ENCODE measurements at regions not wholly inside any gene's neighbourhood (a gene's known extent, or its start where the extent isn't known, plus 50 kb on each side); places are given as distances from the start of the nearest gene placed in this dataset.

GRCh38 chr15:31158858-31159569, 57.5 kb upstream of the TRPM1 start:
- TF ChIP-seq CTCF (IDR thresholded peaks at IDR 0.05) (no peak), EP300 (IDR thresholded peaks at IDR 0.05) (no peak), POLR2A (IDR thresholded peaks at IDR 0.05) (no peak)

Data from ovary (tissue), 3 donors.